H7 (cell line): ENCODE measurements at regions not wholly inside any gene's neighbourhood (a gene's known extent, or its start where the extent isn't known, plus 50 kb on each side); places are given as distances from the start of the nearest gene placed in this dataset.

Experiments used
- DNase-seq: peaks from one replicate; pipeline ENCODE4 v3.0.0; 2012
- H3K27me3 ChIP-seq: 2 replicates; pipeline ENCODE4 v1.6.0; 2011; ENCODE audit warnings: mild to moderate bottlenecking, low read length; ENCODE audit not compliant: control insufficient read depth, insufficient read depth
- H3K36me3 ChIP-seq: replicated peaks from 2 replicates; pipeline ENCODE4 v1.5.1; 2011; ENCODE audit warnings: low read length; ENCODE audit not compliant: control insufficient read depth, insufficient read depth
- H3K4me3 ChIP-seq: 2 replicates; pipeline ENCODE4 v1.5.1; 2011; ENCODE audit warnings: low read depth, mild to moderate bottlenecking, control low read depth, low read length, moderate library complexity; ENCODE audit not compliant: insufficient read depth

DNA sequence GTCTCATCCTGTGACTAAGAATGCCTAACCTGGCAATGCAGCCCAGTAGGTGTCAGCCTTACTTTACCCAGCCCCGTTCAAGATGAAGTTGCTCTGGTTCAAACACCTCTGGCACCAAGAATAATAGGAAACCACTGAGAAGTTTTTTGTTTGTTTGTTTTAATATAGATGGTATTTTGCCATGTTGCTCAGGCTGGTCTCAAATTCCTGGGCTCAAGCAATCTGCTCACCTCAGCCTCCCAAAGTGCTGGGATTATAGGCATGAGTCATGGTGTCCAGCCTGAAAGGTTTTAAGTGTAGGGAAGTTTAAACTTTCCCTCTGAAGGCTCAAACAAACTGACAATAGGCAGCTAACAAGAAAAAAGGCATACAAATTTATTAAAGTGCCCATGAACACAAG, 51.2 kb upstream of the ABCC4 start:
- no peak for DNase-seq
- H3K27me3 ChIP-seq = no peaks in the 10 kb centered on the region
- H3K4me3 ChIP-seq = no peak overlapping the region
- no peaks in the 10 kb centered on the region for H3K36me3 ChIP-seq

- H3K4me3 ChIP-seq = no peak overlapping the region
- H3K36me3 ChIP-seq = no peaks in the 10 kb centered on the region
- no peak for DNase-seq
- H3K27me3 ChIP-seq = no peaks in the 10 kb centered on the region
Observed at GRCh38 chr13:95354156-95354555, 52.9 kb upstream of the ABCC4 start.

GRCh38 chr13:95354680-95355487, 53.6 kb upstream of the ABCC4 start:
- DNase-seq = no peak
- H3K36me3 ChIP-seq = no peaks in the 10 kb centered on the region

GRCh38 chr13:95355494-95355893, 54.2 kb upstream of the ABCC4 start:
- Histone ChIP-seq H3K36me3 (no peaks in the 10 kb centered on the region), H3K27me3 (no peaks in the 10 kb centered on the region), H3K4me3 (no peak overlapping the region)
- DNase-seq = no peak

More at GRCh38 chr13:95354680-95355487, 53.6 kb upstream of the ABCC4 start:
- no peaks in the 10 kb centered on the region for H3K27me3 ChIP-seq
- H3K4me3 ChIP-seq = no peak overlapping the region

DNA sequence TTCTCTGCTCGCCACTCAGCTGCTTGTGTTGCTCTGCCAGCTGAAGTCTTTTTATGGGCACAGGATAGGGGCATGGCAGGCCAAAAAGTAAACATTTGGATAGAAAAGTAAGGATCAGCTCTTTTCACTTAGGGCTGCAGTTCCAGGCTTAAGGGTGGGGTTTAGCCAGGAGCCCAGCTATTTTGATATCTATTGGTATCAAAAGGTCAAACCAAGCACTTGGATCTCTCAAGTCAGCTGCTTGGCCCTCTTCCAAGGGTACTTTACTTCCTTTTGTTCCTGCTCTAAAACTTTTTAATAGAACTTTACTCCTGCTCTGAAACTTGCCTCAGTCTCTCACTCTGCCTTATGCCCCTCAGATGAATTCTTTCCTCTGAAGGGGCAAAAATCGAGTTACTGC, 55.7 kb upstream of the ABCC4 start:
- Histone ChIP-seq H3K27me3 (no peaks in the 10 kb centered on the region), H3K36me3 (no peaks in the 10 kb centered on the region), H3K4me3 (no peak overlapping the region)
- DNase-seq = no peak

GRCh38 chr13:95357875-95358274, 56.6 kb upstream of the ABCC4 start:
- H3K27me3 ChIP-seq = no peaks in the 10 kb centered on the region
- no peaks in the 10 kb centered on the region for H3K36me3 ChIP-seq
- no peak for DNase-seq
- H3K4me3 ChIP-seq = no peak overlapping the region

DNA sequence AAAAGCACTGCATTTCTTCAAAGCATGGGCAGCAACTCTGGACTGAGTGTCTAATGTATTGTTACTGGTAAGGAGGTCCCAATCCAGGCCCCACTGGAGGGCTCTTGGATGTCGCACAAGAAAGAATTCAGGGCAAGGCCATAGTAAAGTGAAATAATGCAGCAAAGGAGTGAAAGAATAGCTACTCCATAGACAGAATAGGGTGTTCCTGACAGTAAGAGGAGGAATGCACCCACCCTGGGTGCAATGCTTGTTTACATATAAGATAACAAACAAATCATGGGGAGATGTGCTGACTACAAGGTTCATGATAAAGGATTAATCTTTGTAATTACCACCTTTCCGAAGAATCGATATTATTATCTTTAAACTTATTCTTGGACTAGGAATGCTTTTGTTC, 58.8 kb upstream of the ABCC4 start:
- H3K36me3 ChIP-seq = no peaks in the 10 kb centered on the region
- DNase-seq = no peak
- H3K4me3 ChIP-seq = no peak overlapping the region
- H3K27me3 ChIP-seq = no peaks in the 10 kb centered on the region

DNA sequence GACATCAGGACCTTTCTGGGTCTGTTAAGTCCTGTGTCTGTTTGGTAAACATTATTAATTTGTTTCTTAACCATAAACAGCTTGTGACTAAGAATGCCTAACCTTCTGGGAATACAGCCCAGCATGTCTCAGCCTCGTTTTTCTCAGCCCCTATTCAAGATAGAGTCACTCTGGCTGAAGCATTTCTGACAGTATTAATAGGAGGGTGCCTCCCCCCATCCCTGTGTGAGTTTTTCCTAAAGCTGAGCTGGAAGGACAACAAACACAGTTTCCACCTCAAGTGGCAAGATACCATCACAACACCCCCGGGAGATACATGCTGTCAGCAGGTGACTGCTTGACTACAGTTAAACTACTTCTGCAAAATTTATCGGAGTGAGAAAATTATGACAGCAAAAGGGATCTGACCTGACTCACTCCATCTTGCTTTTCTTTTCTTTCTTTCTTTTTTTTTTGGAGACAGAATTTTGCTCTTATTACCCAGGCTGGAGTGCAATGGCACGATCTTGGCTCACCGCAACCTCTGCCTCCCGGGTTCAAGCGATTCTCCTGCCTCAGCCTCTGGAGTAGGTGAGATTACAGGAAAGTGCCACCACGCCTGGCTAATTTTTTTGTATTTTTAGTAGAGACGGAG, 59.3 kb upstream of the ABCC4 start:
- H3K27me3 ChIP-seq = no peaks in the 10 kb centered on the region
- H3K4me3 ChIP-seq = no peak overlapping the region
- H3K36me3 ChIP-seq = no peaks in the 10 kb centered on the region
- no peak for DNase-seq

- H3K4me3 ChIP-seq = no peak overlapping the region
- no peak for DNase-seq
- no peaks in the 10 kb centered on the region for H3K27me3 ChIP-seq
- H3K36me3 ChIP-seq = no peaks in the 10 kb centered on the region
Observed at GRCh38 chr13:95361686-95362085, 60.4 kb upstream of the ABCC4 start.

DNA sequence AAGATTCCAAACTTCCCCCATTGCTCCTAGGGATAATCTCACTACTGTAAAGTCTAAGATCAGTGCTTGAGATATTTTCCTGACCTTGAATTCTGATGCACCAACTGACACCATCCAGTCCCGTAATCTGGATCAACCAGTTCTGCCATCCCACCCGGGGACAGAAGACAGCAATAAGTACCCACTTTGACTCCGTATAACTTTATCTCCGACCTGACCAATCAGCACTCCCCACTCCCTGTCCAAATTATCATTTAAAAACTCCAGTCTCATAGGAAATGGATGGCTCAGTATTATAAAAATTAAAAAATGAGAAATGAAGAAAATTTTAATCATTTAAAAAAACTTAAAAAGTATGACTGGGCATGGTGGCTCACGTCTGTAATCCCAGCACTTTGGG, 61.4 kb upstream of the ABCC4 start:
- Histone ChIP-seq H3K4me3 (no peak overlapping the region), H3K36me3 (no peaks in the 10 kb centered on the region)
- no peak for DNase-seq

DNA sequence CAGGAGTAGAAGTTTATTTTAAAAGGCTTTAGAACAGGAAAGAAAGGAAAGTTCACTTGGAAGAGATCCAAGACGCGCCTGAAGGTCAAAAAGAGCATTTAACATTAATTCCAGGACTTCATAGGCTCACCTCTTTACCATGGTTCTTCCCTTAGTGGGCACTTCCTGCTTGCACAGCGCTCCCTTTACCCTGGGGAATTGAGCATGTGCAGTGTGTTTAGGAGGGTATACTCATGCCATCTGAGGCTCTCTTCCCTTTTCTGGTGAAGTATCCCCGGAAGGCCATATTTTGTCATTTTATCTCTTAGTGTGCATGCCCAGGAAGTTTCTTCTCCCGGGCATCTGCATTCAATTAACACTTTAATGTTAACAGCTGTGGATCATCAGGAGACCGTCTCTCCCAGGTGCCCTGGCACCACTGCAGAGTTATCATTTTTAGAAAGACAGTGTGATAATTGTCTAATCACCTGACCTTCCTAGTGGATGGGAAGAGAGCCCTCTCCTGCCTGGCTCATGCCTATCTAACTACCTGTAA, 66.1 kb upstream of the ABCC4 start:
- no peaks in the 10 kb centered on the region for H3K27me3 ChIP-seq
- H3K36me3 ChIP-seq = no peaks in the 10 kb centered on the region
- no peak for DNase-seq
- H3K4me3 ChIP-seq = no peak overlapping the region

More for the DNA sequence above, 61.4 kb upstream of the ABCC4 start:
- H3K27me3 ChIP-seq = no peaks in the 10 kb centered on the region

DNA sequence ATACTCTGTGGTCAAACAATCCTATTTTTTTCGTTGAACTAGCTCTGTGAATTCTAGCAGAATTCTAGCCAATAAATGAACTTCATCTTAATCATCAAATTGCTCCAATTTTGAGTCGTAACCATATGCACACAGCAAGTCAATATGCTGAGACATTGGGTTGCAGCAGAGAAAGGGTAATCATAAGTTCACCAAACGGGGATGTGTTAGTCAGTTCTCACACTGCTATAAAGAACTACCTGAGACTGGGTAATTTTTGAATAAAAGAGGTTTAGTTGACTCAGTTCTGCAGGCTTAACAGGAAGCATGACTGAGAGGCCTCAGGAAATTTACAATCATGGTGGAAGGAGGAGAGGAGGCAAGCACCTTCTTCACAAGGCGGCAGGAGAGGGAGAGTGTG, 67.7 kb upstream of the ABCC4 start:
- H3K4me3 ChIP-seq = no peak overlapping the region
- DNase-seq = no peak
- no peaks in the 10 kb centered on the region for H3K36me3 ChIP-seq
- H3K27me3 ChIP-seq = no peaks in the 10 kb centered on the region

DNA sequence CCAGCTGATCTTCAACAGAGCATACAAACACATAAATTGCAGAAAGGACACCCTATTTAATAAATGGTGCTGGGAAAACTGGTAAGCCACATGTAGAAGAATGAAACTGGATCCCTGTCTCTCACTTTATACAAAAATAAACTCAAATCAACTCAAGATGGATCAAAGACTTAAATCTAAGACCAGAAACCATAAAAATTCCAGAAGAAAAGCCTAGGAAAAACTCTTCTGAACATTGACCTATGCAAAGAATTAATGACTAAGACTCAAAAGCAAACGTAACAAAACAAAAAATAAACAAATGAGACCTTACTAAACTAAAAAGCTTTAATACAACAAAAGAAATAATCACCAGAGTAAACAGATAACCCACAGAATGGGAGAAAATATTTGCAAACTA, 74.5 kb upstream of the ABCC4 start:
- DNase-seq = no peak
- Histone ChIP-seq H3K4me3 (no peak overlapping the region), H3K36me3 (no peaks in the 10 kb centered on the region), H3K27me3 (no peaks in the 10 kb centered on the region)

DNA sequence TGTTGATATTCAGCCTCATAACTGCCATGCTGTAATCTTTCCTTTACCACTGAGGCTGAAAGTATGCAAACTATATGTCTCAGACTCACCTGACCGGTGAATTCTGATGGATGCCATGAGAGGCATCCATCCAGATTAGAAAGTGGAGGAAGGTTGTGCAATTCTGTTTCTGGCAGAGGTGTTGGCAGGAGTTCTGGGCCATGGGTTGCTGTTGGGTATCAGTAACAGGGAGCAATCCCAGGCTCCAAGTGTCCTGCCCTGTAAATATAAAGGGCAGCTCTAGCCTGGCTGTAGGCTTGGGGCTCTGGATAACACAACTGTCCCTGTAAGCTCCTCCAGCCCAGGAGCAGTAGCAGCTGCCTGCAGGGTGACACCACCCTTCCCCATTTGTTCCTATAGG, 77.4 kb upstream of the ABCC4 start:
- Histone ChIP-seq H3K27me3 (no peaks in the 10 kb centered on the region), H3K36me3 (no peaks in the 10 kb centered on the region), H3K4me3 (no peak overlapping the region)
- DNase-seq = no peak

GRCh38 chr13:95380468-95381211, 79.4 kb upstream of the ABCC4 start:
- peak; percentile 63 for DNase-seq
- H3K36me3 ChIP-seq = no peaks in the 10 kb centered on the region
- no peaks in the 10 kb centered on the region for H3K27me3 ChIP-seq
- no peak overlapping the region for H3K4me3 ChIP-seq
